Hepatocyte (in vitro differentiated cells): ENCODE measurements at regions not wholly inside any gene's neighbourhood (a gene's known extent, or its start where the extent isn't known, plus 50 kb on each side); places are given as distances from the start of the nearest gene placed in this dataset.

Source experiments
- DNase-seq: peaks from one replicate; pipeline ENCODE4 v3.0.0-alpha.2; 2016; ENCODE audit warnings: low spot score
- H2AFZ ChIP-seq: fragments of 200-600 bp; sonication (generic); 2 replicates; pipeline ENCODE4 v1.6.0; 2016; ENCODE audit warnings: antibody characterized with exemption, mild to moderate bottlenecking
- H3K27ac ChIP-seq: fragments of 200-600 bp; sonication (generic); 2 replicates; pipeline ENCODE4 v1.5.1; 2016; ENCODE audit warnings: mild to moderate bottlenecking
- H3K27me3 ChIP-seq: fragments of 200-600 bp; sonication (generic); 2 replicates; pipeline ENCODE4 v1.6.1; 2016
- H3K36me3 ChIP-seq: fragments of 200-600 bp; sonication (generic); replicated peaks from 2 replicates; pipeline ENCODE4 v1.5.1; 2016; ENCODE audit warnings: low read depth; ENCODE audit not compliant: insufficient read depth
- H3K4me1 ChIP-seq: fragments of 200-600 bp; sonication (generic); 2 replicates; pipeline ENCODE4 v1.5.1; 2016; ENCODE audit warnings: mild to moderate bottlenecking, moderate library complexity; ENCODE audit not compliant: insufficient read depth
- H3K4me2 ChIP-seq: fragments of 200-600 bp; sonication (generic); 2 replicates; pipeline ENCODE4 v1.6.0; 2016
- H3K4me3 ChIP-seq: fragments of 200-600 bp; sonication (generic); 2 replicates; pipeline ENCODE4 v1.5.1; 2016; ENCODE audit warnings: mild to moderate bottlenecking
- H3K79me2 ChIP-seq: fragments of 200-600 bp; sonication (generic); 2 replicates; pipeline ENCODE4 v1.6.0; 2017; ENCODE audit warnings: mild to moderate bottlenecking
- H3K9me2 ChIP-seq: fragments of 200-600 bp; sonication (generic); replicated peaks from 2 replicates; pipeline ENCODE4 v1.6.0; 2017; ENCODE audit warnings: mild to moderate bottlenecking; ENCODE audit not compliant: insufficient read depth
- H3K9me3 ChIP-seq: fragments of 200-600 bp; sonication (generic); 2 replicates; pipeline ENCODE4 v1.5.1; 2016; ENCODE audit warnings: low read depth, mild to moderate bottlenecking
- H4K20me1 ChIP-seq: fragments of 200-600 bp; sonication (generic); 2 replicates; pipeline ENCODE4 v1.6.0; 2016; ENCODE audit warnings: mild to moderate bottlenecking; ENCODE audit not compliant: insufficient read depth, poor library complexity, severe bottlenecking
- CTCF ChIP-seq: fragments of 200-600 bp; sonication (generic); IDR thresholded peaks from 2 replicates; pipeline ENCODE4 v1.5.1; 2016; ENCODE audit warnings: antibody characterized with exemption, mild to moderate bottlenecking; ENCODE audit not compliant: poor library complexity
- EZH2 ChIP-seq: fragments of 200-600 bp; sonication (generic); IDR thresholded peaks from 2 replicates; pipeline ENCODE4 v1.6.1; 2016; ENCODE audit warnings: antibody characterized with exemption, mild to moderate bottlenecking, borderline replicate concordance
- EZH2phosphoT487 ChIP-seq: fragments of 200-600 bp; sonication (generic); IDR thresholded peaks from one replicate; pipeline ENCODE4 v1.6.1; 2018; ENCODE audit warnings: antibody characterized with exemption, mild to moderate bottlenecking, low read depth, moderate library complexity; ENCODE audit not compliant: unreplicated experiment, severe bottlenecking
- WGBS: methylation state at CpG from one replicate; pipeline ENCODE4 v1.1.6; 2016; ENCODE audit warnings: low lambda C conversion rate; ENCODE audit errors: missing lambda C conversion rate; 5-methylcytosine and 5-hydroxymethylcytosine counted together

- no peak overlapping the region for H3K4me2 ChIP-seq
Measured at GRCh38 chr2:23221236-23221635, 163.7 kb upstream of the KLHL29 start.

GRCh38 chr2:23221901-23222300, 163.1 kb upstream of the KLHL29 start:
- Histone ChIP-seq H3K27me3 (no peaks in the 10 kb centered on the region), H2AFZ (no peak overlapping the region), H4K20me1 (no peaks in the 10 kb centered on the region), H3K36me3 (no peaks in the 10 kb centered on the region), H3K9me2 (no peaks in the 10 kb centered on the region), H3K9me3 (no peaks in the 10 kb centered on the region), H3K79me2 (no peaks in the 10 kb centered on the region), H3K4me3 (no peak overlapping the region), H3K4me1 (no peaks in the 10 kb centered on the region), H3K27ac (no peak overlapping the region), H3K4me2 (no peak overlapping the region)
- 93% methylated on average over 4 of the region's 4 CpGs for WGBS
- DNase-seq, result no peak
- no peak for TF ChIP-seq EZH2
- no peak for TF ChIP-seq CTCF
- TF ChIP-seq EZH2phosphoT487, result no peak

More at GRCh38 chr2:23221236-23221635, 163.7 kb upstream of the KLHL29 start:
- Histone ChIP-seq H2AFZ (no peak overlapping the region), H3K4me1 (no peaks in the 10 kb centered on the region), H3K79me2 (no peaks in the 10 kb centered on the region), H4K20me1 (no peaks in the 10 kb centered on the region), H3K9me2 (no peaks in the 10 kb centered on the region), H3K27ac (no peak overlapping the region), H3K9me3 (no peaks in the 10 kb centered on the region), H3K4me3 (no peak overlapping the region), H3K36me3 (no peaks in the 10 kb centered on the region), H3K27me3 (no peaks in the 10 kb centered on the region)
- TF ChIP-seq EZH2 (no peak), EZH2phosphoT487 (no peak), CTCF (no peak)
- WGBS, result 89% methylated on average over 5 of the region's 5 CpGs
- DNase-seq, result no peak

- Histone ChIP-seq H3K27me3 (no peaks in the 10 kb centered on the region), H3K9me2 (no peaks in the 10 kb centered on the region), H3K79me2 (no peaks in the 10 kb centered on the region), H3K4me1 (no peaks in the 10 kb centered on the region), H3K4me3 (no peak overlapping the region), H3K9me3 (no peaks in the 10 kb centered on the region), H2AFZ (no peak overlapping the region), H3K36me3 (no peaks in the 10 kb centered on the region), H4K20me1 (no peaks in the 10 kb centered on the region), H3K4me2 (no peak overlapping the region), H3K27ac (no peak overlapping the region)
- TF ChIP-seq EZH2 (no peak), CTCF (no peak), EZH2phosphoT487 (no peak)
- 70% methylated on average over 8 of the region's 8 CpGs for WGBS
- no peak for DNase-seq
Measured at GRCh38 chr2:23230885-23231284, 154.1 kb upstream of the KLHL29 start.

- Histone ChIP-seq H2AFZ (no peak overlapping the region), H3K4me3 (no peak overlapping the region), H3K9me2 (no peaks in the 10 kb centered on the region), H3K36me3 (no peaks in the 10 kb centered on the region), H3K79me2 (no peaks in the 10 kb centered on the region), H3K27me3 (no peaks in the 10 kb centered on the region), H3K4me1 (no peaks in the 10 kb centered on the region), H3K27ac (no peak overlapping the region), H4K20me1 (no peaks in the 10 kb centered on the region), H3K4me2 (no peak overlapping the region), H3K9me3 (no peaks in the 10 kb centered on the region)
- no peak for TF ChIP-seq EZH2
- TF ChIP-seq CTCF, result no peak
- TF ChIP-seq EZH2phosphoT487, result no peak
- DNase-seq, result no peak
- WGBS, result 100% methylated on average over 7 of the region's 7 CpGs
Measured at GRCh38 chr2:23231865-23232264, 153.1 kb upstream of the KLHL29 start.
